HCT116 (cell line): ENCODE measurements at regions not wholly inside any gene's neighbourhood (a gene's known extent, or its start where the extent isn't known, plus 50 kb on each side); places are given as distances from the start of the nearest gene placed in this dataset.

Source experiments
- CBX3 ChIP-seq: IDR thresholded peaks from 2 replicates; pipeline ENCODE4 v1.6.1; 2012; ENCODE audit warnings: low read depth
- CTCF ChIP-seq, 3 experiments: fragments of 200-600 bp in 1 of 3; sonication (generic) in 1 of 3; IDR thresholded peaks in 2 of 3; conservative IDR thresholded peaks in 1 of 3; 2 replicates each; pipeline ENCODE4 v1.5.1; 2012 to 2017; ENCODE audit warnings: low read depth in 2 of 3, low read length in 2 of 3, antibody characterized with exemption in 1 of 3, borderline replicate concordance in 1 of 3, control low read depth in 1 of 3, mild to moderate bottlenecking in 1 of 3, mixed read lengths in 1 of 3, mixed run types in 1 of 3, moderate library complexity in 1 of 3; ENCODE audit not compliant: insufficient read depth in 1 of 3
- YY1 ChIP-seq: IDR thresholded peaks from 2 replicates; pipeline ENCODE4 v1.6.1; 2011; ENCODE audit warnings: low read length, low read depth, moderate library complexity, mild to moderate bottlenecking; ENCODE audit not compliant: insufficient replicate concordance; ENCODE audit errors: extremely low read depth

GRCh38 chr1:8212580-8213031 lies 105.3 kb upstream of the SLC45A1 start:
- TF ChIP-seq CTCF (IDR thresholded peaks at IDR 0.05 in 2 of 3, conservative IDR thresholded peaks at IDR 0.05 in 1 of 3; ENCODE audit: borderline replicate concordance in 1 of 3, insufficient read depth in 1 of 3, low read depth in 2 of 3, low read length in 2 of 3): no peak
- TF ChIP-seq YY1: no peak
- TF ChIP-seq CBX3: no peak
